NCI-H510A (cell line): ENCODE measurements at regions not wholly inside any gene's neighbourhood (a gene's known extent, or its start where the extent isn't known, plus 50 kb on each side); places are given as distances from the start of the nearest gene placed in this dataset.
"Not testable (repeated sequence)": the region's sequence is repeated elsewhere in the genome, so short reads cannot be mapped to it uniquely, and the experiment has no call there.

ENCODE experiments used
- DNase-seq: peaks from one replicate; lab custom pipeline; 2025; lab: John Stamatoyannopoulos, UW

GRCh38 chr6:151671195-151671594 lies 136.3 kb upstream of the ESR1 start:
- no peak for DNase-seq

GRCh38 chr6:151674578-151674977 lies 132.9 kb upstream of the ESR1 start:
- DNase-seq: no peak

GRCh38 chr6:151675746-151676459 lies 131.6 kb upstream of the ESR1 start:
- DNase-seq: peak; percentile 43

- no peak for DNase-seq
These were observed 131.0 kb upstream of the ESR1 start for GRCh38 chr6:151676460-151676945.

- DNase-seq: no peak
These were observed 130.1 kb upstream of the ESR1 start for GRCh38 chr6:151677404-151677803.

- no peak for DNase-seq
These were observed 128.4 kb upstream of the ESR1 start for GRCh38 chr6:151679081-151679480.

- DNase-seq: no peak
These were observed 127.5 kb upstream of the ESR1 start for GRCh38 chr6:151679941-151680340.

GRCh38 chr6:151680846-151681432 lies 126.5 kb upstream of the ESR1 start:
- DNase-seq: no peak

GRCh38 chr6:151681433-151682059 lies 125.9 kb upstream of the ESR1 start:
- no peak for DNase-seq

GRCh38 chr6:151682251-151682650 lies 125.2 kb upstream of the ESR1 start:
- no peak for DNase-seq

GRCh38 chr6:151682922-151683321 lies 124.6 kb upstream of the ESR1 start:
- DNase-seq: no peak

- DNase-seq: no peak
These were observed 124.1 kb upstream of the ESR1 start for GRCh38 chr6:151683381-151683780.

GRCh38 chr6:151689499-151690201 lies 117.8 kb upstream of the ESR1 start:
- no peak for DNase-seq

GRCh38 chr6:151690303-151690702 lies 117.2 kb upstream of the ESR1 start:
- no peak for DNase-seq

- DNase-seq: no peak
These were observed 116.5 kb upstream of the ESR1 start for GRCh38 chr6:151690768-151691562.

- DNase-seq: no peak
These were observed 115.3 kb upstream of the ESR1 start for GRCh38 chr6:151692216-151692615.

GRCh38 chr6:151693366-151693765 lies 114.1 kb upstream of the ESR1 start:
- DNase-seq: no peak

GRCh38 chr6:151695156-151695555 lies 112.3 kb upstream of the ESR1 start:
- no peak for DNase-seq

- not testable (repeated sequence) for DNase-seq
These were observed 111.2 kb upstream of the ESR1 start for GRCh38 chr6:151696302-151696701.

- DNase-seq: no peak
These were observed 108.4 kb upstream of the ESR1 start for GRCh38 chr6:151698931-151699700.

GRCh38 chr6:151699719-151700118 lies 107.8 kb upstream of the ESR1 start:
- DNase-seq: no peak
